ENCODE measurements at regions not wholly inside any gene's neighbourhood (a gene's known extent, or its start where the extent isn't known, plus 50 kb on each side); places are given as distances from the start of the nearest gene placed in this dataset.
"Not testable (repeated sequence)": the region's sequence is repeated elsewhere in the genome, so short reads cannot be mapped to it uniquely, and the experiment has no call there.

DNA sequence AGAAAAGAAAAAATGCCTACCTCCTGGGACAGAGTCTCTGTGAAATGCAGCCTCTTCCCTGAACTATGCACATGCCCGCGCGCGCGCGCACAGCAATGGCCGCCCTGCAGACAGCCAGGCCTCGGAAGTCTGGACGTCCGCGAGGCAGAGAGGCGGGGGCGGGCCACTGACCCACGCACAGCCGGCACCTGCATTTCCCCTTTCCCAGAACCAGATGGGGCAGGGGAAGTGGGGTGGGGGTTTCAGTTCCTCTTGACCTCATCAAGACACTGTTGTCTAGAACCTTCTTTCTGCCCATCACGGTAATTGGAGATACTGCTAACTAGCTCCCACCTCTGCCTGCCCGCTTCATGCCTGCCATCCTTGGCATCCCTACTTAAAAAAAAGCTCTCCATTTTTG is 5435.0 kb upstream of the TPTE start:
- TF ChIP-seq POLR2A (IDR thresholded peaks at IDR 0.05; ENCODE audit: extremely low read depth, insufficient read length), result not testable (repeated sequence)
- TF ChIP-seq, protein P1, sequence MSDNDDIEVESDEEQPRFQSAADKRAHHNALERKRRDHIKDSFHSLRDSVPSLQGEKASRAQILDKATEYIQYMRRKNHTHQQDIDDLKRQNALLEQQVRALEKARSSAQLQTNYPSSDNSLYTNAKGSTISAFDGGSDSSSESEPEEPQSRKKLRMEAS (IDR thresholded peaks at IDR 0.05; ENCODE audit: low read depth, low read length), result not testable (repeated sequence)
- TF ChIP-seq, protein P2, sequence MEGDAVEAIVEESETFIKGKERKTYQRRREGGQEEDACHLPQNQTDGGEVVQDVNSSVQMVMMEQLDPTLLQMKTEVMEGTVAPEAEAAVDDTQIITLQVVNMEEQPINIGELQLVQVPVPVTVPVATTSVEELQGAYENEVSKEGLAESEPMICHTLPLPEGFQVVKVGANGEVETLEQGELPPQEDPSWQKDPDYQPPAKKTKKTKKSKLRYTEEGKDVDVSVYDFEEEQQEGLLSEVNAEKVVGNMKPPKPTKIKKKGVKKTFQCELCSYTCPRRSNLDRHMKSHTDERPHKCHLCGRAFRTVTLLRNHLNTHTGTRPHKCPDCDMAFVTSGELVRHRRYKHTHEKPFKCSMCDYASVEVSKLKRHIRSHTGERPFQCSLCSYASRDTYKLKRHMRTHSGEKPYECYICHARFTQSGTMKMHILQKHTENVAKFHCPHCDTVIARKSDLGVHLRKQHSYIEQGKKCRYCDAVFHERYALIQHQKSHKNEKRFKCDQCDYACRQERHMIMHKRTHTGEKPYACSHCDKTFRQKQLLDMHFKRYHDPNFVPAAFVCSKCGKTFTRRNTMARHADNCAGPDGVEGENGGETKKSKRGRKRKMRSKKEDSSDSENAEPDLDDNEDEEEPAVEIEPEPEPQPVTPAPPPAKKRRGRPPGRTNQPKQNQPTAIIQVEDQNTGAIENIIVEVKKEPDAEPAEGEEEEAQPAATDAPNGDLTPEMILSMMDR (IDR thresholded peaks at IDR 0.05; ENCODE audit: low read depth, low read length), result not testable (repeated sequence)

All from NB4 (cell line).